ENCODE measurements at regions not wholly inside any gene's neighbourhood (a gene's known extent, or its start where the extent isn't known, plus 50 kb on each side); places are given as distances from the start of the nearest gene placed in this dataset.

GRCh38 chr4:149136951-149137620, 678.6 kb downstream of the IQCM start:
- H2AFZ ChIP-seq (ENCODE audit: low read depth, low read length, severe bottlenecking), result no peak overlapping the region
- no peak overlapping the region for H3K4me3 ChIP-seq (ENCODE audit: insufficient read depth, low read length, poor library complexity, severe bottlenecking)
- H4K20me1 ChIP-seq (ENCODE audit: low read depth, low read length), result no peaks in the 10 kb centered on the region
- no peaks in the 10 kb centered on the region for H3K36me3 ChIP-seq (ENCODE audit: low read length)
- no peaks in the 10 kb centered on the region for H3K27me3 ChIP-seq (ENCODE audit: low read length)
- TF ChIP-seq EZH2phosphoT487 (conservative IDR thresholded peaks at IDR 0.05; ENCODE audit: low read length) (no peak), CTCF (IDR thresholded peaks at IDR 0.05; ENCODE audit: insufficient read depth, low read length, poor library complexity, severe bottlenecking) (no peak)
- H3K79me2 ChIP-seq (ENCODE audit: insufficient read depth, low read length), result no peaks in the 10 kb centered on the region
- H3F3A ChIP-seq (ENCODE audit: insufficient read depth), result no peaks in the 10 kb centered on the region
- no peak overlapping the region for H3K4me2 ChIP-seq (ENCODE audit: low read depth, low read length, poor library complexity, severe bottlenecking)
- no peaks in the 10 kb centered on the region for H3K9me2 ChIP-seq (replicated peaks; ENCODE audit: insufficient read depth, low read length)
- H3K9ac ChIP-seq (ENCODE audit: low read length), result no peak overlapping the region
- no peak overlapping the region for H3K27ac ChIP-seq (ENCODE audit: low read depth, low read length)
- H3K9me3 ChIP-seq (ENCODE audit: insufficient read depth, low read length), result no peaks in the 10 kb centered on the region

GRCh38 chr4:149135062-149135461, 680.6 kb downstream of the IQCM start:
- Histone ChIP-seq H3K27me3 (ENCODE audit: low read length) (no peaks in the 10 kb centered on the region), H3F3A (ENCODE audit: insufficient read depth) (no peaks in the 10 kb centered on the region), H3K9me2 (replicated peaks; ENCODE audit: insufficient read depth, low read length) (no peaks in the 10 kb centered on the region), H3K4me3 (ENCODE audit: insufficient read depth, low read length, poor library complexity, severe bottlenecking) (no peak overlapping the region), H4K20me1 (ENCODE audit: low read depth, low read length) (no peaks in the 10 kb centered on the region), H3K9me3 (ENCODE audit: insufficient read depth, low read length) (no peaks in the 10 kb centered on the region), H3K36me3 (ENCODE audit: low read length) (no peaks in the 10 kb centered on the region), H3K79me2 (ENCODE audit: insufficient read depth, low read length) (no peaks in the 10 kb centered on the region), H3K4me2 (ENCODE audit: low read depth, low read length, poor library complexity, severe bottlenecking) (no peak overlapping the region), H2AFZ (ENCODE audit: low read depth, low read length, severe bottlenecking) (no peak overlapping the region), H3K9ac (ENCODE audit: low read length) (no peak overlapping the region), H3K27ac (ENCODE audit: low read depth, low read length) (no peak overlapping the region)
- TF ChIP-seq EZH2phosphoT487 (conservative IDR thresholded peaks at IDR 0.05; ENCODE audit: low read length), result no peak
- TF ChIP-seq CTCF (IDR thresholded peaks at IDR 0.05; ENCODE audit: insufficient read depth, low read length, poor library complexity, severe bottlenecking), result no peak

GRCh38 chr4:149121023-149121404, 678.8 kb upstream of the NR3C2 start:
- H4K20me1 ChIP-seq (ENCODE audit: low read depth, low read length), result no peaks in the 10 kb centered on the region
- H3K9me2 ChIP-seq (replicated peaks; ENCODE audit: insufficient read depth, low read length), result no peaks in the 10 kb centered on the region
- no peak overlapping the region for H3K4me3 ChIP-seq (ENCODE audit: insufficient read depth, low read length, poor library complexity, severe bottlenecking)
- H2AFZ ChIP-seq (ENCODE audit: low read depth, low read length, severe bottlenecking), result no peak overlapping the region
- no peaks in the 10 kb centered on the region for H3K36me3 ChIP-seq (ENCODE audit: low read length)
- no peaks in the 10 kb centered on the region for H3F3A ChIP-seq (ENCODE audit: insufficient read depth)
- H3K4me2 ChIP-seq (ENCODE audit: low read depth, low read length, poor library complexity, severe bottlenecking), result no peak overlapping the region
- H3K27me3 ChIP-seq (ENCODE audit: low read length), result no peaks in the 10 kb centered on the region
- TF ChIP-seq EZH2phosphoT487 (conservative IDR thresholded peaks at IDR 0.05; ENCODE audit: low read length) (no peak), CTCF (IDR thresholded peaks at IDR 0.05; ENCODE audit: insufficient read depth, low read length, poor library complexity, severe bottlenecking) (no peak)
- no peak overlapping the region for H3K9ac ChIP-seq (ENCODE audit: low read length)
- H3K9me3 ChIP-seq (ENCODE audit: insufficient read depth, low read length), result no peaks in the 10 kb centered on the region
- H3K27ac ChIP-seq (ENCODE audit: low read depth, low read length), result no peak overlapping the region
- H3K79me2 ChIP-seq (ENCODE audit: insufficient read depth, low read length), result no peaks in the 10 kb centered on the region
